G401 (cell line): ENCODE measurements at regions not wholly inside any gene's neighbourhood (a gene's known extent, or its start where the extent isn't known, plus 50 kb on each side); places are given as distances from the start of the nearest gene placed in this dataset.
"Not testable (repeated sequence)": the region's sequence is repeated elsewhere in the genome, so short reads cannot be mapped to it uniquely, and the experiment has no call there.

Experiments
- DNase-seq: peaks from one replicate; pipeline ENCODE4 v3.0.0-alpha.2; 2015; ENCODE audit warnings: low spot score
- in situ Hi-C: cut with HindIII; loops from 2 replicates; pipeline ENCODE4 v1.10.0; 2016; ENCODE audit warnings: low sequenced_read_pairs, mixed read lengths

- in situ Hi-C loops: no loop called here
- DNase-seq: no peak
Observed at GRCh38 chr5:138702166-138703077, 50.8 kb upstream of the CTNNA1 start.

- in situ Hi-C loops: no loop called here
- DNase-seq: no peak
Observed at GRCh38 chr5:138701678-138702077, 51.5 kb upstream of the CTNNA1 start.

GRCh38 chr5:138700581-138701362, 52.5 kb upstream of the CTNNA1 start:
- in situ Hi-C loops: no loop called here

GRCh38 chr5:138699482-138699881, 53.7 kb upstream of the CTNNA1 start:
- in situ Hi-C loops: no loop called here
- DNase-seq: no peak

More at GRCh38 chr5:138700581-138701362, 52.5 kb upstream of the CTNNA1 start:
- DNase-seq: no peak

- in situ Hi-C loops: no loop called here
- DNase-seq: no peak
Observed at GRCh38 chr5:138698713-138699112, 54.5 kb upstream of the CTNNA1 start.

- in situ Hi-C loops: no loop called here
Observed at GRCh38 chr5:138697720-138698360, 55.4 kb upstream of the CTNNA1 start.

GRCh38 chr5:138696501-138696900, 56.7 kb upstream of the CTNNA1 start:
- in situ Hi-C loops: no loop called here
- DNase-seq: no peak

More at GRCh38 chr5:138697720-138698360, 55.4 kb upstream of the CTNNA1 start:
- no peak for DNase-seq

- in situ Hi-C loops: no loop called here
- no peak for DNase-seq
Observed at GRCh38 chr5:138695781-138696180, 57.4 kb upstream of the CTNNA1 start.

- no peak for DNase-seq
- in situ Hi-C loops: no loop called here
Observed at GRCh38 chr5:138694146-138694545, 59.1 kb upstream of the CTNNA1 start.

GRCh38 chr5:138692370-138692769, 60.9 kb upstream of the CTNNA1 start:
- in situ Hi-C loops: no loop called here
- no peak for DNase-seq

- DNase-seq: no peak
- in situ Hi-C loops: no loop called here
Observed at GRCh38 chr5:138686668-138687067, 66.6 kb upstream of the CTNNA1 start.

GRCh38 chr5:138685193-138685745, 68.0 kb upstream of the CTNNA1 start:
- no peak for DNase-seq
- in situ Hi-C loops: no loop called here

GRCh38 chr5:138682462-138682861, 70.8 kb upstream of the CTNNA1 start:
- in situ Hi-C loops, DNase-seq: not testable (repeated sequence)

- in situ Hi-C loops, DNase-seq: not testable (repeated sequence)
Observed at GRCh38 chr5:138678826-138679225, 74.4 kb upstream of the CTNNA1 start.

- in situ Hi-C loops: no loop called here
- no peak for DNase-seq
Observed at GRCh38 chr5:138677782-138678181, 75.4 kb upstream of the CTNNA1 start.

GRCh38 chr5:138676556-138677193, 76.5 kb upstream of the CTNNA1 start:
- DNase-seq: no peak
- in situ Hi-C loops: no loop called here

GRCh38 chr5:138676002-138676401, 77.2 kb upstream of the CTNNA1 start:
- in situ Hi-C loops: no loop called here
- no peak for DNase-seq

- DNase-seq: no peak
- in situ Hi-C loops: no loop called here
Observed at GRCh38 chr5:138668451-138669380, 84.5 kb upstream of the CTNNA1 start.
